NCI-H460 (cell line): ENCODE measurements at regions not wholly inside any gene's neighbourhood (a gene's known extent, or its start where the extent isn't known, plus 50 kb on each side); places are given as distances from the start of the nearest gene placed in this dataset.

Source experiments
- DNase-seq: peaks from one replicate; pipeline ENCODE4 v3.0.0-alpha.2; 2016; ENCODE audit warnings: low read depth; ENCODE audit errors: extremely low read depth

DNA sequence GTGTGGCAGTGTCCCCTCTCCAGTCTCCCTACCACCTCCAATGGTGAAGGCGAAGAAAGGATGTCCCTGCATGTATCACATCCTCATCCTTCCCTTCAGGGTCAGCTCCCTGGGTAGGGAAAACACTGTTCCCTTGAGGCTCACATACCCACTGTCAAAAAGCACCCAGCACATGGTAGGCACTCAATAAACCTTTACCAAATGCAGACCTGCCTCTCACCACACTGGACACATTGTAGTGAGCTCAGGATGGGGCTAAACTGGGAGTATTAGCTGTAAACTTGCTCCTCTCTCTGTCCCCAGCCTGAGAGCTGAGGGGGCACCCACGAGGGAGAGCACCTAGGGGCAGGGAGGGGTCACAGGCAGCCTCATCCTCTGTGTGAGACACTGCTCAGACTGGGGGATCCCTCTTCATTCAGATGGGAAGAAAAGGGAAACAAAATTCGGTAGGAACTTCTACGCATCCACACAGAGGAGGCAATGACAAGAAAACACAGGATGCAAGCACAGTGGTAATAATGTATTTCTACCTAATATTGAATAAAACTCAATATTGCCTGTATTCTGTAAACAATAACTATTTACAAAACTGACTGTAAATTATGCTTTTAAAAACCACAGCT, 101.6 kb upstream of the TOP3B start:
- DNase-seq, result no peak

DNA sequence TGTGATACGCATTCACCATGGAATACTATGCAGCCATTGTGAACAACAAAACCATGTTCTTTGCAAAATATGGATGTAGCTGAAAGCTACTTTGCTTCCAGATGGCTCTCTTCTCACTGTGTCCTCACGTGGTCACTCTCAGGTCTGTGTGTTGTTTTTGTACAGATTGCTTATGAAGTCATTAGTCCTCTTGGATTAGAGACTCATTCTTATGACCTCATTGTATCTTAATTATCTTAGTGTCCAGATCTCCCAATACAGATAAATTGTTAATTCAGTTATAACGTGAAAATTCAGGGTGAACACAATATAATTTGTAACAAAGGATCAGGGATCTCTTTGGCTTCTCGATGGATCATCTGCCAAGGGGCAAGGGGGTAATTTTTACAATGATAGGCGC, 100.4 kb upstream of the TOP3B start:
- no peak for DNase-seq

DNA sequence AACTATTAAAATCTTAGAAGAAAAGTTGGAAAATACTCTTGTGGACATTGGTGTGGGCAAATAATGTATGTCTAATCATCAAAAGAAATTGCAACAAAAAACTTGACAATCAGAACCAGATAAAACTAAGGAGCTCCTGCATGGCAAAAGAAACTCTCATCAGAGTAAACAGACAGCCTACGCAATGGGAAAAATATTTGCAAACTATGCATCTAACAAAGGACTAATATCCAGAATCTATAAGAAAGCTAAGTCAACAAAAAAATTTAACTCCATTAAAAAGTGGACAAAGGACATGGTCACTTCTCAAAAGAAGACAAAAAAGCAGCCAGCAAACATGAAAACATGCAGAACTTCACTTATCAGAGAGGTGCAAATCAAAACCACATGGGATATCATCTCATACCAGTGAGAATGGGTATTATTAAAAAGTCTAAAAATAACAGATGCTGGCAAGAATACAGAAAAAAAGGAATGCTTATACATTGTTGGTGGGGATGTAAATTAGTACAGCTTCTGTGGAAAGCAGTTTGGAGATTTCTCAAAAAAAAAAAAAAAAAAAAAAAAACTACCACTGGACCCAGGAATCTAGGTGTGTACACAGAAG, 99.7 kb upstream of the TOP3B start:
- DNase-seq, result no peak

DNA sequence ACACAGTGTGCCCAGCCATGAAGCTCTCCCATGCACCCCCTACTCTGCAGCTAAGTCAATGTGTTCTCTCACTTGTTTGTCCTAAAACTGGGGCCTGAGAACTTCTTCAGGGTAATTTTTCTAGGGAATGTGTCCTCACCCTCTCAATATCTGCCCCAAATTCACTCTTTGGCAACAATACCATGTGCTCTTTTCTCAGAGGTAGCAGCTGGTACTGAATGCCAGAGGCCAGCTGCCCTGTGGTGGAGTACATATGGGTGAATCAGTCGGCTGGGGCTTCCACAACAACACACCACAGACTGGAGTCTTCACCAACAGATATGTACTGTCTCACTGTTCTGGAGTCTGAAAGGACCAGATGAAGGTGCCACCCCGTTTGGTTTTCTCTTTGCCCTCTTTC, 97.7 kb upstream of the TOP3B start:
- no peak for DNase-seq

DNA sequence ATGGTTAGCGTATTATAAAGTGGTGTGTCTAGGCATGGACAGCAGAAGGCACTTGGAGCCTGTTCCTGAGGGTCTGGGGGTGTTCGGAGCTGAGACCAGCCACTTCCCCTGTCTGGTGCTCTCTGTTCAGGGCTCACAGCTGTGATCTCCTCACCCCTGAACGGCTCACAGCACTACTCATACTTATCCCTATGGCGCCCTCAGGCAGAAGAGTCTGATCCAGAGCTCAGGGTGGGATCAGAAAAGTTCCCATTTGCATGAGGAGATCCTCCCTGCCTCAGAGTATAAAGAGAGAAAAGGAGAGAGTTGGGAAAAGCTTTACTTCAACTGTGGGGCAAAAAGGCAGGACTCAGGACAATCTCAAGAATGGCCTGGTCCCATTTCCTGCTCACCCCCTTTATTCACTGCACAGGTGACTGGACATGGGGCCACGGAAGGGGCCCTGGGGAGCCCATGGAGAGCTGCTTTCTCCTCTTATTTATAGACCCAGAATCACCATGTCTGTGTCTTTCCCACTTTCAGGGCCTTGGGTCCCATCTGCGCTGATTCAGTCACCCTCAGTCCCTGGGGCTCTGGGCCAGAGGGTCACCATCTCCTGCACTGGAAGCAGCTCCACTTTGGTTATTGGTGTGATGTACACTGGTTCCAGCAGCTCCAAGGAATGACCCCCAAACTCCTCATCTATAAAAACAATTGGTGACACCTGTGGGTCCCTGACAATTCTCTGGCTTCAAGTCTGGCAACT, 97.0 kb upstream of the TOP3B start:
- no peak for DNase-seq

DNA sequence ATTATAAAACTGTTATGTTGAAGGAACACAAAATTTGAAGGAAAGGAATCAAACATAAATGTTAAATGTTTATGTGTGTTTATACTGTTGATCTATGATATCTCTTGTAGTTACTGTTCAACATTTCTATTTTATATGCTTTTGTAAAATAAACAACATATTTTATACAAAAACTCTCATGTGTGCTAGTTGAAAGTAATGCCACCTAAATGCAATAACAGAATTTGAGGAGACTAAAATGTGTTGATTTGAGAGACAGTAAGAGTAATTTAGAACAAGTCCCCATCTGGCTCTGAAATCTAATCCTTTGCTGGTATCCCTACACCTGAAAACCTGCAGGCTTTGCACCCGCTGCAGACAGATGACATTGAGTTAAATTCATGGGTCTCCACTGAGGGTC, 95.7 kb upstream of the TOP3B start:
- no peak for DNase-seq

DNA sequence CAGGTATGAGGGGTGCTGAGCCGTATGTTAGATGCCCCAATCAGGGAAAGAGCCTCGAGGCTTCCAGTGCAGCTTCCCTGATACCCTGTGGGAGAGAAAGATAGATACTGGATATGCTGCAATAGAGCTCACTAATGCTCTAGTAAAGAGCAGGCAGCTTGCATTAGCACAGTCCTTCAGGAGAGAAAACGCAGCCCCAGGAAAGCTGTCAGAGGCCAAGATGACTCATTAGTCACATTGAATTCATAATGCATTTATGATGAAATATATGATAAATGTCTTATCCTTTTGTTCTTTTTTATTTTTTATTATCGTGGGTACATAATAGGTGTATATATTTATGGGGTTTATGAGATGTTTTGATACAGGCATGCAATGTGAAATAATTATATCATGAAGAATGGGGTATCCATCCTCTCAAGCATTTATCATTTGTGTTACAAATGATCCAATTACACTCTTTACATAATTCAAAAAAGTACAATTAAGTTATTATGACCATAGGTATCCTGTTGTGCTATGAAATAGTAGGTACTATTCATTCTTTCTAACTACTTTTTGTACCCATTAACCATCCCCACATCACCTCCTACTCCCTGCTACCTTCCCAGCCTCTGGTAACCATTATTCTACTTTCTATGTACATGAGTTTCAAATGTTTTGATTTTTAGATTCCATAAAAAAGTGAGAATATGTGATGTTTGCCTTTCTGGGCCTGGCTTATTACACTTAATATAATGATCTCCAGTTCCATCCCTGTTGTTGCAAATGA, 94.5 kb upstream of the TOP3B start:
- DNase-seq, result no peak

DNA sequence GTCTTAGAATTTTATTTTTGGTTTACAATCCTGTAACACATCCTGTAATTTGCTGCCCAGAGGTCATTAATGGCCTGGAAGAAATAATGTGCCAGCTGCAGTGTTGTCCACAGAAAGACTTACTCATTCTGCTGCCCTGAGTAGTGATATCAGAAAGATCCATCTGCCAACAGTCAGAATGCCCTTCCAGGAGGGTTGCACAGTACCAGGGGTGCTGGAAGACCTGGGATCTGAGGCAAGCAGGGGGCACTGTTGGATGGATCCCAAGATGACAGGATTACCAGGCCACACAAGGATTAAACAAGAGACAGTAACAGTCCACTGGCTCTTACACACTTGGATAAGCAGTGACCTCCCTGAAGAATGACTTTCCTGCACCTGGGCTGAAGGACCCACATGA, 93.8 kb upstream of the TOP3B start:
- DNase-seq, result no peak

DNA sequence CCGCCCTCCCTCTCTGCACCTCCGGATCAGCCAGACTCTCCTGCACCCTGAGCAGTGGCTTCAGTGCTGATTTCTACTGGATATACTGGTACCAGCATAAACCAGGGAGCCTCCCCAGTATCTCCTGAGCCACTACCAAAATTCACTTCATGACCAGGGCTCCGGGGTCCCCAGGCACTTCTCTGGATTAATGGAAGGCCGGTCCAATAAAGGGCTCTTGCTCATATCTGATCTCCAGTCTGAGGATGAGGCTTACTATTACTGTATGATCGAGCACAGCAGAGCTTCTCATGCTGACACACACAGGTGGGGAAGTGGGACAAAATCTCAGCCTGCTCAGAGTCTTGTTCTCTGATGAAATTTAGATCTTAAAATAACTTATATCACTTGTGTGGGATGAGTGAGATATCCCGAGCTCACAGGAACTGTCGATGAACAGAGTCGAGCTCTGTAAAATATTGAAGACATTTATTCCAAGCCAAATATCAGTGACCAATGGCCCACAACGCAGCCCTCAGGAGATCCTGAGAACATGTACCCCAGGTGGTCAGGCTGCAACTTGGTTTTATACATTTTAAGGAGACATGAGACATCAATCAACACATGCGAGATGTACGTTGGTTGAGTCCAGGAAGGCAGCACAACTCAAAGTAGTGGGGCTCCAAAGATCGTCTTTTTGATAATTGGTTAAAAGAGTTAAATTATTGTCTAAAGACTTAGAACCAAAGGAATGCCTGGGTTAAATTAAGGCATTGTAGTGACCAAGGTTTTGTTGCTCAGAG, 93.0 kb upstream of the TOP3B start:
- DNase-seq, result no peak

DNA sequence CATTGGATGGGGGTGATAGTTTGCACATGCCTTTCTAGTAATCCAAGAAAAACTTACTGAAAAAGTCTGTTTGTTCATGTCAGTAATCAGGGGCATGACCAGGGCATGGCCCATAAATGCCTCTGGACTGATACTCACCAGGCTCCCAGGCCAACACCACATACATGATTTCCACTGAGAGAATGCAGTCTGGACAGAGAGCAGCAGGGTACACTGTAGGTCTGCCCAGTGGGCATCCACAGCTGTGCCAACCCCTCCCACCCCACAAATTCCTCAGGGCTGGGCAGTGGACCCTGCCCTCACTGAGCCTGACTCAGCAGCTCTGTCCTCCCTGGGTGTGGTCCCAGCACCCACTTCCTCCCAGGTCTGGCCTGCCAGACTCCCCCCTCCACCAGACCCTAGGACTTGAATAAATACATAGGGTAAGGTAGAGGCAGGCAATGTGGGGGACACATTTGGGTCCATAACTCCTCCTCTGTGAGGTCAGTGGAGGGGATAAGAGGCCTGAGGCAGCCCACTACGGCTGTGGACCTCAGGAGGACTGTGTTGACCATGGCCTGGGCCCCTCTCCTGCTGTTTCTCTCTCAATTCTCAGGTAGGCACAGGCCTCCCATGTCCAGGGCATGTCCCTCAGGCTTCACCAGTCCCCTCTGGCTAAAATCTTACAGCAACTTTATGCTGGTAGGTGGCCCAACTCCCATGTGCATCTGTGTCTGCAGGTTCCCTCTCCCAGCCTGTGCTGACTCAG, 92.2 kb upstream of the TOP3B start:
- no peak for DNase-seq

DNA sequence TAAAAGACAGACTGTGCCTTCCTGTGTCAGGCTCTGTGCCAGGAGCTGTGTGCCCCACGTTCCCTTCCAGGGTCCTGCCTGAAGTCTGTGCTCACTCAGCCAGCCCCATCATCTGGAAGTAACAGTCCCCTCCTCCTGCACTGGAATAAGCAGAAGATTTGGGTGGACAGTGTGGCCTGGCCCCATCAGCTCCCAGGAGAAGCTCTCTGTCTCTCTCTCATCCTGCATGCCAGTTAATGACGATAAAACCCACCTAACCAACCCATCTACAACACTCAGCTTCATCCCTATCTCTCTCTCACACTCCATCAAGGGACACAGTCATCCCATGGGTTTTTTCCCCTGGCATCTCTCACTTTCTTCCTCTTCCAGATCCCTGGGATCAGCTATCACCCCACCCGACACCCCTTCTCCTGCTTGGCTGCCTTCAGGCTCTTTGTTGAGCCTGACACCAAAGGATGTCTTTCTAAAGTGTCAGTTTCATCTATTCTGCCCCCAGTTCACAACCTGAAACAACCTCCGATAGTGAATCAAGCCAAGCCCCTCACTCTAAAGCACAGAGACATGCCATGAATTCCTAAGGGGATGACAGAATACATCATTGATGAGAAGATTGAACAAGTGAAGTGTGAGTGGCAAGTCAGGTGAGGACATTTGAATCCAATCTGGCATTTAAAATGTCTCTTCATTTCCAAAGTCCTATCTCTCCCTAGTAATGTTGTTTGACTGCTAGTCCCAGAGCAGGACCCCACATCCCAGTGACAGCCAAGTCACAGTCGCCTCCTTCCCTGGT, 91.4 kb upstream of the TOP3B start:
- no peak for DNase-seq

DNA sequence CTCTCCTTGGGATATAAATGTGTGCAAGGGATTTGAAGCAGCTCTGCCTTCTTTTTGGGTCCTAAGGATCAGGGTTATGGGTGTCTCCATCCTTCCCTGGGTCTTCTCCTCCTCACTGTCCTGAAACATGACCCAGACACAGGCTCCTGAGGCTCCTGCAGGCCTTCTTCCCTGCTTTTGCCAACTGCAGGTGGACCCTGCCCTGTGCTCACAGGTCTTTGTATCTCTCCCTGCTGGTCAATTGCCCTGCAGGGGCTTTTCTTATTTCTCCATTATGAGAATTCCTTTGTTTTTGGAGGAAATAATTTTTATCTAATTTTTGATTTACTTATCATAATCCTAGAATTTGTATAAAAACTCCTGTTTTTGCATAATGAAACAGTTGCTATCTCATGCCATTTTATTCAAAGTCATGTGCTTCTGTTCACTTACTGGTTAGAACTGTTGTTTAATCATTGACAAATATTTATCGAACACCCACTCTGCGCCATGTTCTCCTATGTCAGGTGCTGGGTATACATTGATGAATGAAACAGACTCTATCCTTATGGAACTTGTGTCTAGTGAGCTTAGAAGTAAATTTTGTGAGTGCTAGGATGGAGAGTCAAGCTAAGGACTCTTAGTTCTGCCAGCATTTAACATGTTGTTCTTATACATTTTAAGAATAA, 89.7 kb upstream of the TOP3B start:
- no peak for DNase-seq

DNA sequence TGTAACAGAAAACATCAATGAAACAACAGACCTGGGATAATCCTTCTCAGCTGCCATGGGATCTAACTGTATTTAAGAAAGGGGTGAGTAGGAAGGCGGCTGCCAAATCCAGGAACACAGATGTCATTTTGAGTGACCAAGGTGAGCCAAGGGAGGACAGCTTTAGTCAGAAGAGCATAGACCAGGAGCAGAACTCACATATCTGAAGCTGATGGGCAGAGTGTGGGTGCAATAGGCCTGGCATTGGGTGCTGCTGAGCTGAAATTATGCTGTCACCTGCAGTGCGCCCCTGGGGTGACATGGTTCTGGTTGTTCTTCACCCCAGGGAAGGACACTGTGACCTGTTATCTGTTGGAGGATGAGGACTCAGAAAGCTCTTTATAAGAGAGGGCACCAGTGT, 88.9 kb upstream of the TOP3B start:
- no peak for DNase-seq

DNA sequence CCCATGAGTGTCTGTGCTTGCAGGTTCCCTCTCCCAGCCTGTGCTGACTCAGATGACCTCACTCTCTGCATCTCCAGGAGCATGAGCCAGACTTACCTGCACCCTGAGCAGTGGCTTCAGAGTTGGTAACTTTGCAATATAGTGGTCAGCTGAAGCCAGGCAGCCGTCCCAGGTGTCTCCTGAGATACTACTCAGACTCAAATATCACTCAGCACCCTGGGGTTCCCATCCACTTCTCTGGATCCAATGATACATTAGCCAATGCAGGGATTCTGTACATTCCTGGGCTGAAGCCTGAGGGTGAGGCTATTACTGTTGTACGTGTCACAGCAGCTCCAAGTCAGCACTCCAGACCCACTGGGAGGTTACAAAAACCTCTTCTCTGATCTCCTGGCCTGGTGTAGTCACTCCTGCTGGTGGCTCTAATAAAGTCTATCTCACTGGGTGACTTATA, 87.8 kb upstream of the TOP3B start:
- DNase-seq, result no peak

DNA sequence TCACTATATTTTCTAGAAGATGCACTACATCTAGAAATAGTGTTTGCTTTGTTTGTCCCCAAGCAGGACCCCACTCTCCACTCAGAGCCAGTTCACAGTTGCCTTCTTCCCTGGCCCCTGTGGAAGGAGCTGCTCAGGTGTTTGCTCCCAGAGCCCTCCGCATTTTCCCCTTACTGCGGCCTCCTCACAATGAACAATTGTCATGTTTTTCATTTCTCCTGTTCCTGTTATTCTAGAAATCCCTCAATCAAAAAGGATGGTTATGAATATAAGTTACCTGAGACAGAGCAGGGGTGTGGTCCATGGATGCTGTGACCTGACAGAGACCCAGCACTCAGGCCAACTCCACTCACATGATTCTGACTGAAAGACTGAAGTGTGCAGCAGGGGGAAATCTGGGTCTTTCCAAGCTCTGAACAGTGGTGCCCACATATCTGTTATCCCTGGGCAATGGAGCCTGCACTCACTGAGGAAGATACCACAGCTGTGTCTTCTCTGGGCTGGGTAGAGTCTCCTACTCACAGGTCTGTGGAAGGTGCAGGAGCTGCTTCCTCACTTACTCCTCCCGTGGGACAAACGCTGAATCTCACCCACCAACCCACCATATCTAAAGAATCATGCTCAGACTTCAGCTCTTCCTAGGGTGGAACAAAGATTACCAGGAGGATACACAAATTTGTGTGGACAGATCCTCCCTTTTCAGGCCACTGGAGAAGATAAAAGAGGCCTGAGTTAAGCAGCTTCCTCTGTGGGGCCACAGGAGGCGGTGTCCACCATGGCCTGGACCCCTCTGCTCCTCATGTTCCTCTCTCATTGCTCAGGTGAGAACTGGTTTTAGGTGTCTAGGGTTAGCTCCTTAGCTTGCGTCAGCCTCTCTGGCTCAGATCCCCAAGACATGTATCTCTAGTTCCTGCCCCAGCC, 87.1 kb upstream of the TOP3B start:
- DNase-seq, result no peak

DNA sequence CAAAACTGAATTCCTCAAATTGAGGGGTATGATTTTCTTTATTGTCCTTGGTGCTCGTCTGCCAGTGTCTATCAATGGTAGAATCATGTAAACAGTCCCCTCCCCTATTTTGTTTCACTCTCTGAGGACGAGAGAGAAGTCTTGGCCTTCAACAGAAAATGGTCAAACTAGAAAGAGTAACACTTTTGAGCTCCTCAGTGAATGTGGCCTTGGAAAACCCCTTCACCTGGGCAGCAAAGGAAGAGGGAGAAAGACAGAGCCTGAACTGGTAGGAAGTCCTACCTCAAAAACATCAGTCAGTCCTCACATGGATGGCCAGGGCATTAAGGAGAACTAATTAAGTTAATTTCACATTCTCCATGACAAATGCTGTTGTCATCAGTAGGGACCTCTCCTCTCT, 86.1 kb upstream of the TOP3B start:
- no peak for DNase-seq

DNA sequence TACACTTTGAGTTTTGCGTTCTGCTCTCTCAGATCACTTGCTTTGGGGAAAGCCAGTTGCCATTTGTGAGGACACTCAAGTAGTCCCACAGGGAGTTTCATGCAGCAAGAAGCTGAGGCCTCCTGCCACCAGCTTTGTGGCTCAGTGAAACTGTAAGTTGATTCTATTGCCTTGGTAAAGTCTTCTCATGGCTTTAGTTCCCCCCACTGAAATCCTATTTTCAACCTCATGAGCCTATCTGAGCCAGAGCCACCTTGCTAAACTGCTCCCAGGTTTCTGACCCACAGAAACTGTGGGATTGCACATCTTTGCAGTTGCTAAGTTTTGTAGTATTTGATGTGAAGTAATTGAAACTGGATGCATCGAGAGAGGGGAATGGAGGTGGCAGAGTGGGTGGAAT, 85.4 kb upstream of the TOP3B start:
- no peak for DNase-seq

DNA sequence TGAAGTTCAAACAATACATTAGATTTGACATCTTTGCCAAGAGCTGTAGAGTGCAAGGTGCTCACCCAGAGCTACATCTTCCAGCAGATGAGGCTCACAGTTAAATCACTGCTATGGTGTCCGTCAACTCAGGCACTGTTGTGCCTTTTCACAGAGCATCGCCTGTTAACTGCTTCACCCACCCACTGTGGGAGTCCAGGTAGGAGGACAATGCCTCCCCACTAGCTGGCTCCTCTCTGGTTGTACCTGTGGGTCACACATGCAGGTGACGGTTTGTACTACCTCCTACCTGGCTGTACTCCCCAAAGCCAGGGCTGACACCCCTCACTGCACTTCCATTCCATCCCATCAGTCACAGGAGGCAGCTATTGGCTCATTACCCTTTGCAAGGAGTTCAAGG, 84.6 kb upstream of the TOP3B start:
- no peak for DNase-seq
